GM18520 (cell line): ENCODE measurements at regions not wholly inside any gene's neighbourhood (a gene's known extent, or its start where the extent isn't known, plus 50 kb on each side); places are given as distances from the start of the nearest gene placed in this dataset.

Experiments used
- ATAC-seq: cut with Tn5 transposase; IDR thresholded peaks from one replicate; pipeline ENCODE4 v1.9.1; 2021; ENCODE audit not compliant: unreplicated experiment

DNA sequence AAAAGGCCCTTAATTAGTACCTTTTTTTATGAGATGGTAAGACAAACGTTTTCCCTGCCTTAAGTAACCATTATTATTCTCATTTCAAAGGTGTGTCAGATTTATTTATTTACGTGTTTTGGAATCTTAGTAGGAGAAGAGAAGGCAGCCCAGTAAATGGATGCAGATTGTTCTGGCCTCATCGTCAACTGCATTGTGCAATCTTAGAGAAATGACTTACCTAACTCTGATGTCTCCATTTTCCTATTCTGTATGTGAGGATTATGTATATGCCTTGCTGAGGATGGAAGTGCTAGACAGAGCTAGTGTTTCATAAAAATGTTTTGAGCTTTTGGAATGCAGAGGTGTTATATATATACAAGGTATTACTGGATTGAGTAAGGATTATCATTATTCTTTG lies 97.0 kb upstream of the JAG1 start:
- no peak for ATAC-seq

DNA sequence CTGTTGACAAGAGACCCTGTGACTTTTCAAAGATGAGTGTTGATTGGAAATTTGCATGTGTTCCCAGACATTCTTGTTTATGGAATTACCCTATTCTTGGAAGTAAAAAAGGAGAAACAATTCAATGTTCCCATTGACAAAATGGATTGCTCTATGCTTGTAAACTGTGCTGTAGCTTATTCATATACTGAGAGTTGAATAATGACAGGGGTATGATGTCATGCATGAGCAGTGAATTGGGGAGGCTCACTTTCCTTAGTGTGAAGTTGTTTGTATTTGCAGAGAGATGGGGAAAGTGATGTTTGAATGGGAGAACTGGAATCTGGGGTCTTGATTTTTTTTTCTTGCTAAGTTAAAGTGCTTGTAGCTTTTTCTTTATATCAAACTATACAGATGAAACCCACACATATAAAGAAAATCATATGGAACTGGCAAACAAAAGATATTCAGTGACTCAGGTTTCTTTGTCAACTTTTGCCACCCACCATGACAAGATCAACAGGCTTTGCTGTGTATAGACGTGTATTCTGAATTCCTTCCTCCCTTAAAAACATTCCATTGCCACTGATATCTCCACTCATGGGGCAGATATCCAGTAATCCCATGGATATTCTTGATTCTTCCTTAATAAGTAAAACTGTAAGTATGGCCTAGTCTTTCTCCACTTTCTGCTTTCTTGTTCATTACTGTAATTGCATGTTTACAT lies 97.8 kb upstream of the JAG1 start:
- no peak for ATAC-seq

DNA sequence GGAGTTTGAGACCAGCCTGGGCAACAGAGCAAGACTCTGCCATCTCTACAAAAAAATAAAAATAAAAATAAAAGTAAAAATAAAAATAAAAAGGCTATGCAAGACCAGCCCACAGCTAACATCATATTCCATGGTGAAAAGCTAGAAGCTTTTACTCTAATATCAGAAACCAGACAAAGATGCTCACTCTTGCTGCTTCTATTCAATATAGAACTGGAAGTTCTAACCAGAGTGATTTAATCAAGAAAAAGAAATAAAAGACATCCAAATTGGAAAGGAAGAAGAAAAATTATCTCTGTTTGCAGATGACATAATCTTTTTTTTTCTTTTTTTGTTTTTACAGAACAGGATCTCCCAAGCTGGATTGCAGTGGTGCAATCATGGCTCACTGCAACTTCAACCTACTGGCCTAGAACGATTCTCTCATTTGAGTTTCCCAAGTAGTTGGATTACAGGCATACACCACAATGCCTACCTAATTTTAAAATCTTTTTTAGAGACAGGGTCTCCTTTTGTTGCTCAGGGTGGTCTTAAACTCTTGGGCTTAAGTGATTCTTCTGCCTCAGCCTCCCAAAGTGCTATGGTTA lies 100.7 kb upstream of the JAG1 start:
- no peak for ATAC-seq

DNA sequence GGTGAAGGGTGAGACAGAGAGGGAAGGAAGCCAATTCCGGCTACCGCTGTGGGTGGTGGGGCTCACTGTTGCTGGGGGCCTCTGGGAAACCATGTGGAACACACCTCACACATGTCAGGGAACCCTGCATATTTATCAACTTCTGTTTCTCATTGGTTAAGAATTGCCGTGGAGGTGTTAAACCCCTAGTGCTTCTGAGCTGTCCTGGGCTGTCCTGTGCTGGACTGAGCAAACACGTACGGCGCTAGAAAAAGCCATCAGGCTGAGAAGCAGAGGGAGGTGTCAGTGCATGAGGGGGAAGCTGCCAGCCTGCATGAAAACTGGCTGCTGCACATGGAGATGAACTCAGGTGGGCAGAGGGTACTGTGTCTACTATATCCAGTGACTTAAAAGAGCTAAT lies 103.9 kb upstream of the JAG1 start:
- ATAC-seq: no peak

DNA sequence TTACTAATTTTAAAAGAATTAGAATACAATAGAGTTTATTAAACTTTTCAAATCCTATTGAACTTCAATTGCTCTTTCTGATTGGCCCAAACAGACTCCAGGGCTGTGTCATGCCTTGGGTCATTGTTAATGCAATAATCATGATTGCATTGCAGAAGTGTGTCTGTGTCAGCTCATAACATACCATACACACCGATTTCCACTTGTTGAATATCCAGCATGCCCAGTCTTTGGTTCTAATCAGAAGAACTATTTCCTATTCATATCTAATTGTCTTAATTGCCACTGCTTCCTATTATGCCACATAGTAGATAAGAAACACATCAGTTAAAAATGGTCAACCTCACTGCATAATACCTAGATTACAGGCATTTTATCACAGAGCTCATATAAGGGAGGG lies 106.1 kb upstream of the JAG1 start:
- no peak for ATAC-seq

DNA sequence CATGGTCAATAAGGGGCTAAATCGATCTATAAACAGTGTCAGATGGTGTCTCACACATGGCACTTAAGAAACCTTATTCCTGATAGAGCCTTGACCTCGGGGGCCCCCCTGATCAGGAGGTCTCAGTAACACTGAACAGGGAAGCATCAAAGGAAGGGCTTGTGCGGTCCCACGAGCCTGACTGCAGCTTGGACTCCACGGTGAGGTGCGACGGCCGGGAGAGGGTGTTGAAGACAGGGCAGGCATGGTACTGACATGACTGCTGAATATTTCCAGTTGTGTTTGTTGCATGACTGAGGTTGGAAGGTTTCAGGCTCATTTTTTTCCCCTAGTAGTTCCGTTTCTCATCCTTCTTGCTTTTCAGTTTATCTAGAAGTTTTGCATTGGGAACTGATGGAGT lies 107.1 kb upstream of the JAG1 start:
- no peak for ATAC-seq

DNA sequence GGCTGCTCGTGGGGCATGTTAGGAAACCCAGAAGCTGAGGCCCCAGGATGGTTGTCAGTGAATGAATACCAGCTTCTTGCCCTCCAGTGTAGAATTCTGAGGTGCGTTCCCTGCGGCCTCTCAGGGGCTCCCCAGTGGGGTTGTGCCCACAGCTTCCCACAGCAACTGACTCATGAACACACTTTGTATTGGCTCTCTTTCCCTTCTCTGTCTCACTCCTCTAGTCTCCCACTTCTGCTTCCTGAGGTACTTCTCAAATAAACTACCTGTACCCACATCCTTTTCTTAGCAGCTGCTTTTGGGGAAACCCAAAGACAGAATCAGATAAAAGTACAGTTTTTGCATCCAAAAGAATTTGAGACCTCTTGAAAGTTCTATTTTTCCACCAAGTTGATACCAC lies 107.7 kb upstream of the JAG1 start:
- no peak for ATAC-seq

DNA sequence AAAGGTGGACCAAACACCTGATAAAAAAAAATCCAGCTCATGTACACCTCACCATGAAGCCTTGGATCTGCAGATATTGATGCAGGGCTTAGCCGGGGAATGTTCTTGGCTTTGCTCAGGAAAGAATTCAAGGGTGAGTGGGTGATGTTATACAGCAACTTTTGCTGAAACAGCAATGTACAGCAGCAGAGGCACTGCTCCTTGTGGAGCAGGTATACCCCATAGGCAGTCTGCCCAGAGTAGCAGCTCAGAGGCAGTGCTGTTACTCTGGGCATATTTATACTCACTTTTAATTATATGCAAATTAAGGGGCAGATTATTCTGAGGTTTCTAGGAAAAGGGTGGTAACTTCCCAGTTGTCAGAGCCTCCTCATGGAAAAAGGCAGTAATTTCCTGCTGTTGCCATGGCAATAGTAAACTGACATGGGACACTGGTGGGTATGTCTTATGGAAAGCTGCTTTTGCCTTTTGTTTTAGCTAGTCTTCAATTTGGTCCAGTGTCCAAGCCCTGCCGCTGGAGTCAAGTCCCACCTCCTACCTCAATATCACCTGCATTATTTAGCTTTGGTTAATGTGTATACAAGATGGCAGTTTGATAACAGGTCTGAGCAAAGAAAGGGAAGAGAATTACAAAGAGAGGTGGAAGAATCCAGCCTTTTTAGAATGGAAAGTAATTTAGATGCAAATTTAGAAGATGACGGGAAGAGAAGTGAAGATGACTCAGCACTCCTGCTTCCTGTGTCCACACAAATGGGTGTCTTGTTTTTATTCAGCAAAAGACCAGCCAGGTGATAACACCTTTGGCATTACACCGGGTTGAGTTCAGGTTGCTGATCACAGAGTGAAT lies 110.1 kb upstream of the JAG1 start:
- no peak for ATAC-seq

DNA sequence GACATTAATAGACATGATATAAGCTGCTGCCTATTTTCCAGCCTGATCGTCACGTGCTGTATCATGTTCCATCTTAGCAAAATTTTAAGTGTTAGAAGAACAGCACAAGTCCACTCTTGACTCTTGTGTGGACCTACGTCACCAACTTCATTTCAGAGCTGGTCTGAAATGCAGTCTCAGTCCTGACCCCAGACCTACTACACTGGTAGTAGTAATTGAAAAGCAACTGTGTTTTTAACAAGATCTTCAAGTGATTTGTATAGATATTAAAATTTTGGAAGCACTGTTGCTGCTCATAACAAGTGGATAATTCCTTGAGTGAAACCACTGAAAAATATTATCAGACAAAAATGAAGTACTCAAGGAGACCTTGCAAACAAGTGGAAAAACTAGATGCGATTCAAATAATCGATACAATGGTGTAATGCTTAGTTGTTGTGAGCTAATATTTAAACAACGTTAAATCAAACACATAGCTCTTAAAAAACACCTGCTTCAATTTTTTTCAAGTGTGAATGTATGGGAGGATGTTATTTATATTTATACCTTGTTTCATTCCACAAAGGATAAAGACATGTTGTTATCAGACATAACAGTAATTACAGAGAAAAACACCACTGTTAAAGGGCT lies 110.9 kb upstream of the JAG1 start:
- no peak for ATAC-seq

DNA sequence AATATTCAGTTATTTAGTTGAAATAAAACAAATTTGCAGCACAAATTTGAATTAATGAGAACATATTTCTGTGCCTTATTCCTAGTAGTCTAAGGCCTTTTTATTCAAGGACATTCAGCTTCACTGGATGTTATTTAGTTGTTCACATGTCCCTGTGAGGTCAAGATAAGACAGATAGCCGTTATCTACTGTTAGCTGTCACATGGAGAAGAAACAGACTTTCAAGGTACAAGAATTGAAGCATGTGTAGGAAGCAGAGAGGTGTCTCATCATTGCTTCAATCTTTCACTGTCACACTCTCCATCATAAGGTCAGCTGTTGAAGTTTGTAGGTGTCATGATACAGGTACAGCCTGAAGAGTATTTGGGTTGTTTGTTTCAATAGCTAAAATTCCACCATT lies 112.9 kb upstream of the JAG1 start:
- ATAC-seq: no peak

DNA sequence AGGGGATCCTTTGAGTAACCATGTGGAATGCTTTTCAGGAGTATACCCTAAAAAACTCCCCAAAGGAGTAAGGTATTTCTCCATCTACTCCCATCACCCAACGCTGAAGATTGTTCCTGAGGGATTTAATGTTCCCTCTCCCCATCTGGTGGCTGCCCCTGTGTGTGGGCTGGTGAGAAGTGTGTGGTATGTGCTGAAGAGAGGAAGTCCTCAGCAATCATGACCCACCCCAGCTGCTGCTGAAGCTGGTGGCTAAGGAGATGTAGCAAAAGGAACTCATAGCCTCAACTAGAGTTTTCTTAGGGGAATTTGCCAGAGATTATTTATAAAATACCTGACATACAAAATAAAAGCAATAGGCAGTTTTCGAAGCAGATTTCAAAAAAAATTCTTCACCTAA lies 114.3 kb upstream of the JAG1 start:
- ATAC-seq: no peak

DNA sequence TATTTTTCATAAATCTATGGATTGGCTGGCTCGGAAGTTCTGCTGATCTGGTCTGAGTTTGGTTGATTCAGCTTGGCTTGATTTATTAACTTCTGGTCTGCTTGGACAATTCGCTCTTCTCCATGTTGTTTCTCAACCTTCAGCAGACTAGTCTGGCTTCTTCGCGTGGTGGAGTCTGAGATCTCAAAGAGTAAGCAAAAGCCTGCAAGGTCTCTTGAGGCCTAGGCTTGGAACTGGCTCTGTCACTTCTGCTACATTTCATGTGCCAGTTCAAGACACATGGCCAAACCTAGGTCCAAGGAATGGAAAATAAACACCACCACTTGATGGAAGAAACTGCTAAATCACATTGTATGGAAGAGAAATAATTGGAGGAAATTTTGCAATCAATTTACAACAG lies 115.1 kb upstream of the JAG1 start:
- ATAC-seq: no peak

DNA sequence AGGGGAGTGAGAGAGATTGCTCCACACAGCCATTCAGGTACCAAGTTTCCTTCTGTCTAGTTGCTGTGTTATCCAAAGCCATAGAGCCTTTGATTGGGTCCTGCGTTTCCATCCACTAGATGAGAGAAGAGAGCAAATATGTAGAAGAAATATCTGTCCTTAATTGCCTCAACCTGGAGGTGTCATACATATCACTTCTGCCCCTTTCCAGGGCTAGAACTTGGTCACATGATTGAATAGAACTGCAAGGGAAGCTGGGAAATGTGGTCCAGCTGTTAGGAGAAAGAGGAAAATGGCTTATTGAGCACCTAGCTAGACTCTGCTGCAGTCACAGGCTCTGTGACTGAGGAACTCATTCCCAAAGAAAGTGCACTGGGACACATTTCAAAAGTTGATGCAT lies 115.6 kb upstream of the JAG1 start:
- no peak for ATAC-seq

DNA sequence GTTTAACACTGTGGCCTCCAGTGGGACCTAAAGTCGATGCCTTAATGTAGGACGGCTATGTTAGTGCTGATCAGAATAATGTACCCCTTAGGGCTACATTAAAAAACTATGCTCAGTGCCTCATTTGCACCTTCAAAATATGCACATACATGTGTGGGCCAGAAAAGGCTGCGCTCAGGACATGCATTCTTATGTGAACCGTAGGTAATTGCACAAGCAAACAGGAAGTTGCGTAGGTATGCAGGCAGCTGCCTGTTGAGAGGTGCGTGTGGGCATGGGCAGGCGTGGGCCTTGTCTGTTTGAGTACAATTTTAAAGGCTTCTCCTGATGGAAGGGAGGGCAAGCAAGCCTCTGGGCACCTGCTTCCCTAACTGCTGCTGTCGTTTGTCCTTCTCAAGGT lies 116.2 kb upstream of the JAG1 start:
- ATAC-seq: no peak

DNA sequence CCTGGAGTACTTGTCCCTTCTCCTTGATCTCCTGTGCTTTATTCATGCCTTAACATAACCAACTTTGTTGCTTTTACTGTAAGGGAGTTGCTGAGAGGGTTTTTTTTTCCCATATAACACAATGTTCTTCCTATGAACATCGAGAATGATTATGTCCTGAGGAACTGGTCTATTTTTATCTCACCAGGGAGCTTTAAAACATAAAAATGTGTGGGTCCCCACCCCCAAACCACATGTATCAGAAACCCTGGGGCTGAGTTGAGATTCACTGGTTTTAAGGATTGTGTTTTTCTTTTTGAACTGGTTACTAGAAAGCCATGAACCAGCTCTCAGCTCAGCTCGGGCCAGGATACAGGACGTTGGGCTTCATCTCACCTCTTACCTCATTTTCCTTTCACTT lies 118.5 kb upstream of the JAG1 start:
- ATAC-seq: no peak

DNA sequence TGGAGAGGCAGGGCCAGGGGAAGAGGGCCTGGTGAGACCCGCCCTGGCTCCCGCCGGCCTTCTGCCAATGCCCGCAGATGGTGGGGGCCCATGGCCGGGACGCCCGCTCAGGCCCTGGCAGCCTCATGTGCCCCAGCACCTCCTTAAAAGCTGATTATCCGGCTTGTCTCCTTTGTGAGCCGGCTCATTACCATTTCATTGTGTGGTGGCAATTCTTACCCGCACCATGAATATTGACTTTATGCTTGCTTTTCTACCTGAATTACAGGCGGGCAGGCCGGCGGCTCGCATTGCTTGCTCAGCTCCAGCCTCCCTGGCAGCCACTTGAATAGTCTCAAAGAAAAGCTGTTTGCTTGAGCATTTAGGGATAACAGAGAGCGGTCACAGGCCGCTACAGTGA lies 120.0 kb upstream of the JAG1 start:
- no peak for ATAC-seq

DNA sequence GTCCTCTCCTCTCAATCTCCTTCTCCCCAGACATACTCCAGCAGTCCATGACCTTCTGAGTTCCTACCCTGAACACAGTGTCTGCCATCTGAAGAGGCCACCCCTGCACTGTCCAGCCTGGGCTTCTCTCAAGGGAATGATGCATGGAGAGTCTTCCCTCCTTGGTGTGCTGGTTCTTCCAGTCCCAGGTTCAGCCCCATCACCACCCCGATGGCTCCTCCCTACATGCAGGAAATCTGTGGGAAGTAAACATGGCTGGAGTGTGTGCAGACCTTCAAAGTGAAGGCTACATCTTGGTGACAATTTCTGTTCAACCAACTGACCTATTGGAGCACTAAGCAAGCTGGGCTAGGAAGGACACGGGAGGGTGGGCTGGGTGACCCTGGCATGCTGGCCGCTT lies 121.0 kb upstream of the JAG1 start:
- no peak for ATAC-seq

DNA sequence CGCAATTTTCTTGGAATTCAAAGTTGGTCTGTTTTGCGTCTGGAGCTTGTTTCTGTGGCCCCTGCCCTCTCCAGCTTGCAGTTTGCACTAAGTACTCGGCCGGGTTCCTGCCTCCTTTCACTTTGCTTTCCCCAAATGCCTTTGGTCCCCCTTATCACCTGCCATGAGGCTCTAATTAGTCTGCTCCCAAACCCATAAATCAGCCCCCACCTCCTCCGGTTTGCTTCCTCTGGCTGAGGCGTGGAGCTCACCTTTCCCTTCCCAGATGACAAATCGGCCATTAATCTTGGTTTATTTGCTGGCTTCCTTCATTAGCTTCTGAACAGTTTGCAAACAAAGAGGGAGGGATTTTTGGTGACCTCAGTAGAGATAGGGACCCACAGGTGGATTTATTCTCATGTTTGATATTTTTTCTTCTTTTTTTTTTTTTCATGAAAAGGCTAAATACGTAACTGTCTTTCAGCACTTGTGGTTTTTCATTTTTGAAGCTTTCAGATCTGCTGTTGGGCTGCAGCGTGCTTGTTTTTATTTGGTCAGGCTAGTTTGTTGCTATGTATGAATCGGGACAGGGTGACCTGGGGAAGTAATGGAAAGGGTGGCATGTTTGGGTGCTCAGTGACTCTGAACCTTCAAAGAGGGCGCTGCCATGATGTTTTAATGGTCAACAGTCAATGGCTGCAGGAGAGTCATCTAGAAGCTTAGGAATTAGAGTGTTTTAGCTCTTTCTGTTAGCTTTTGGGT lies 121.7 kb upstream of the JAG1 start:
- ATAC-seq: no peak

DNA sequence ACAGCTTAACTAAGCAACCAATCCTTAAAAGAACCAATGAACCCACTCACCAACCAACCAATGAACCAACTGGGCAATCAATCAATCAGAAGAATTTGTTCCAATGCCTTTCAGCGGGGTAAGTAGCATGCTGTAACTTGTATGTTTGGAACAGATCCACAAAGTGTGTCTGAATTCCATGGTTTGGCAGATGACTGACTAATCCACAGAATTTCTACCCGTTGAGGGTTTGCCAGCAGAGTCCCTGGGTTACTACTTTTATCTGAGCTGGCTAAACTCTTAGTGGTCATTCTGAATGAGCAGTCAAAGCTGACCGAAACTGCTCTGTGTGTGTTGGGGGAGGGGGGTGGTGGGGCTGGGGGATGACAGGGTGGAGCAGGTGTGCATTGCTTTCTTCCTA lies 125.0 kb upstream of the JAG1 start:
- ATAC-seq: no peak

DNA sequence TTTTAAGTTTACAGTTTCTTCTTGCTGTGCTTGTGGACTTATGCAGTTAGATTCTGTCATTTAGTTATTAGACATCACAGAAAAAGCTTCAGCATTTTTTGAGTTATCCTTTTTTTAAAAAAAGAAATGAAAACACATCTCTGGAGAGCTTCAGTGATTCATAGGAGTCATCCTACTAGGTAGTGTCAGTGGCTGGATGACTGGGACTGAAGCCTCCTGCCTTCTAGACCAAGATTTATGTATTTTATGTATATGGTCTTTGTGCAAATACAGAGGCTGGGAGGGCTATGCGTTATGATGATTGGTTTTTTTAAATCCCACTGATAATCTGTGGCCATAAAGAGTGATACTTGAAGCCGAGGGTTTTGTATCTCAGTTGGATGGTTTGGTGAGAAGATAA lies 125.9 kb upstream of the JAG1 start:
- no peak for ATAC-seq

DNA sequence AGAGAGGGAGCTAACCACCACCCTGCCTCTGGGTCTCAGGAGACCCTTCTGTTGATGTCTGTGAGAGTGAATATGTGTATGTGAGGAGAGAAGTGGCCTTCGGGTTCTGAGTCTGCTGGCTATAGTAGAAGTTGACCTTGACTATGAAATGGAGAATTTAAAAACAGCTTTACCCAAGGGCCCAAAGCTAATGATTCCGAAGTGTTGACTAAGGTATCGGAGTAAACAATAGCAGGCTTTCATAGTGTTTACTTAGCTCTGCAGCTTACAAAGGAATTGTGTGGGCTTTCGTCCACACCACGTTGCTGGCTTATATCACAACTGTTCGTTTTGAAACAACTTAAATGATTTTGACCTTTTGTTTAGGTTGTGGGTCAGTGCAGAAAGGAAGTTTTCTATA lies 126.5 kb upstream of the JAG1 start:
- no peak for ATAC-seq
